Right lobe of liver (tissue), 6 donors: ENCODE measurements at regions not wholly inside any gene's neighbourhood (a gene's known extent, or its start where the extent isn't known, plus 50 kb on each side); places are given as distances from the start of the nearest gene placed in this dataset.

ENCODE experiments used
- ATAC-seq, 4 donors: fragments of 200-7000 bp; cut with Tn5 transposase; one replicate each; pipeline ENCODE4 v1.9.1; 2020; ENCODE audit warnings: mild to moderate bottlenecking in 4 of 4, moderate library complexity in 4 of 4
- DNase-seq, 3 donors: peaks; one replicate each; pipeline ENCODE4 v3.0.0-alpha.2; 2020
- H3K27ac ChIP-seq, 3 donors: fragments of 200-600 bp; one replicate each; pipeline ENCODE4 v1.8.0; 2022
- H3K27me3 ChIP-seq, 2 donors: fragments of 200-600 bp; one replicate each; pipeline ENCODE4 v1.8.0; 2022
- H3K36me3 ChIP-seq, 4 donors: fragments of 200-600 bp; sonication (generic) in 1 of 4; one replicate each; pipeline versions ENCODE4 v1.5.1 to v1.8.0; 2017 to 2022; ENCODE audit warnings: control low read depth in 1 of 4
- H3K4me1 ChIP-seq, 4 donors: fragments of 200-600 bp; sonication (generic) in 1 of 4; one replicate each; pipeline versions ENCODE4 v1.5.1 to v1.8.0; 2017 to 2022; ENCODE audit warnings: control low read depth in 1 of 4
- H3K4me3 ChIP-seq, 3 donors: fragments of 200-600 bp; one replicate each; pipeline ENCODE4 v1.8.0; 2022
- H3K9me3 ChIP-seq, 4 donors: fragments of 200-600 bp; sonication (generic) in 1 of 4; one replicate each; pipeline versions ENCODE4 v1.5.1 to v1.8.0; 2017 to 2022; ENCODE audit warnings: control low read depth in 1 of 4
- POLR2A ChIP-seq: fragments of 450-650 bp; IDR thresholded peaks from one replicate; pipeline ENCODE4 v1.6.1; 2017; ENCODE audit warnings: antibody characterized with exemption, mild to moderate bottlenecking
- WGBS: methylation state at CpG from one replicate; pipeline ENCODE4 v1.1.6; 2018; ENCODE audit warnings: low coverage, low lambda C conversion rate; ENCODE audit not compliant: insufficient coverage; ENCODE audit errors: missing lambda C conversion rate; 5-methylcytosine and 5-hydroxymethylcytosine counted together
- intact Hi-C, 2 donors: fragments of 100-400 bp; cut with DNase I; formaldehyde crosslinking; loops; one replicate each; pipeline versions ENCODE4 v1.11.2 to v1.14.1; 2022
- TF ChIP-seq, protein P1 (sequence below), 4 donors: fragments of 200-600 bp in 3 of 4; fragments of 450-650 bp in 1 of 4; IDR thresholded peaks; one replicate each; pipeline versions ENCODE4 v1.5.1 to v1.8.0; 2016 to 2022; ENCODE audit warnings: antibody characterized with exemption in 4 of 4, mild to moderate bottlenecking in 2 of 4
- donor health status: DM: no; HTN: yes; CAD: no.
- donor health status: DM: no; HTN: no; CAD: no.
- donor health status: DM: no; HTN: no; CAD: no.
- donor health status: DM: no; HTN: yes; CAD: no.
- donor health status: DM: no; HTN: yes; CAD: no.

- Histone ChIP-seq H3K36me3 (no peaks in the 10 kb centered on the region), H3K27me3 (no peaks in the 10 kb centered on the region), H3K4me1 (no peaks in the 10 kb centered on the region), H3K9me3 (no peaks in the 10 kb centered on the region), H3K4me3 (no peak overlapping the region), H3K27ac (no peak overlapping the region)
- 67% methylated on average over 1 of the region's 1 CpG for WGBS
- no peak for DNase-seq
- TF ChIP-seq, protein P1, sequence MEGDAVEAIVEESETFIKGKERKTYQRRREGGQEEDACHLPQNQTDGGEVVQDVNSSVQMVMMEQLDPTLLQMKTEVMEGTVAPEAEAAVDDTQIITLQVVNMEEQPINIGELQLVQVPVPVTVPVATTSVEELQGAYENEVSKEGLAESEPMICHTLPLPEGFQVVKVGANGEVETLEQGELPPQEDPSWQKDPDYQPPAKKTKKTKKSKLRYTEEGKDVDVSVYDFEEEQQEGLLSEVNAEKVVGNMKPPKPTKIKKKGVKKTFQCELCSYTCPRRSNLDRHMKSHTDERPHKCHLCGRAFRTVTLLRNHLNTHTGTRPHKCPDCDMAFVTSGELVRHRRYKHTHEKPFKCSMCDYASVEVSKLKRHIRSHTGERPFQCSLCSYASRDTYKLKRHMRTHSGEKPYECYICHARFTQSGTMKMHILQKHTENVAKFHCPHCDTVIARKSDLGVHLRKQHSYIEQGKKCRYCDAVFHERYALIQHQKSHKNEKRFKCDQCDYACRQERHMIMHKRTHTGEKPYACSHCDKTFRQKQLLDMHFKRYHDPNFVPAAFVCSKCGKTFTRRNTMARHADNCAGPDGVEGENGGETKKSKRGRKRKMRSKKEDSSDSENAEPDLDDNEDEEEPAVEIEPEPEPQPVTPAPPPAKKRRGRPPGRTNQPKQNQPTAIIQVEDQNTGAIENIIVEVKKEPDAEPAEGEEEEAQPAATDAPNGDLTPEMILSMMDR (IDR thresholded peaks at IDR 0.05): no peak
- no peak for TF ChIP-seq POLR2A
- no peak for ATAC-seq
- intact Hi-C loops: no loop called here
Measured at GRCh38 chr4:126821152-126821551, 811.6 kb upstream of the INTU start.

GRCh38 chr4:126825083-126825482, 807.7 kb upstream of the INTU start:
- no peaks in the 10 kb centered on the region for H3K4me1 ChIP-seq
- intact Hi-C loops: no loop called here
- no peak overlapping the region for H3K27ac ChIP-seq
- ATAC-seq: no peak
- no peaks in the 10 kb centered on the region for H3K27me3 ChIP-seq
- H3K4me3 ChIP-seq: no peak overlapping the region
- no peaks in the 10 kb centered on the region for H3K9me3 ChIP-seq
- no peaks in the 10 kb centered on the region for H3K36me3 ChIP-seq
- WGBS: 62% methylated on average over 3 of the region's 3 CpGs
- DNase-seq: no peak
- TF ChIP-seq, protein P1 (IDR thresholded peaks at IDR 0.05): no peak
- no peak for TF ChIP-seq POLR2A

DNA sequence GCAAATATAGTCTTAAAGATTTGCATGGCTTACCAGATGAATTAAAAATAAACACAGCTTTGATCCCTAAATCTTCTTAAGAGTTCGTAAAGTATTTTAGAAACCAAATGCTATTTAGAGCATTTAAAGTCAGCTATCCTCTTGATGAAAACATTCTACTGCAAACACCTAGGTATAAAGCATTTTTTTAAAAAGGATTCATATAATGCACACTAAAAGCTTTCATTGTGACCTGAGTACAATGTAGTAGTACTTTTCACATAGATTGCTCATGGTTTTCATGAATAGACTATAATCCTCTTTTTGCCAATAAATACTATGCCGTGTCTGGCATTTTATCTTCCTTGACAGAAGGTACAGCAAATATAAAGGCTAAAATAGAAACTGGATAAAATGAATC, 805.1 kb upstream of the INTU start:
- WGBS: 54% methylated on average over 2 of the region's 2 CpGs
- no peaks in the 10 kb centered on the region for H3K27me3 ChIP-seq
- H3K4me3 ChIP-seq: no peak overlapping the region
- TF ChIP-seq POLR2A: no peak
- TF ChIP-seq, protein P1 (IDR thresholded peaks at IDR 0.05): no peak
- intact Hi-C loops: no loop called here
- H3K9me3 ChIP-seq: no peaks in the 10 kb centered on the region
- H3K4me1 ChIP-seq: no peaks in the 10 kb centered on the region
- no peak overlapping the region for H3K27ac ChIP-seq
- ATAC-seq: no peak
- DNase-seq: no peak
- no peaks in the 10 kb centered on the region for H3K36me3 ChIP-seq

DNA sequence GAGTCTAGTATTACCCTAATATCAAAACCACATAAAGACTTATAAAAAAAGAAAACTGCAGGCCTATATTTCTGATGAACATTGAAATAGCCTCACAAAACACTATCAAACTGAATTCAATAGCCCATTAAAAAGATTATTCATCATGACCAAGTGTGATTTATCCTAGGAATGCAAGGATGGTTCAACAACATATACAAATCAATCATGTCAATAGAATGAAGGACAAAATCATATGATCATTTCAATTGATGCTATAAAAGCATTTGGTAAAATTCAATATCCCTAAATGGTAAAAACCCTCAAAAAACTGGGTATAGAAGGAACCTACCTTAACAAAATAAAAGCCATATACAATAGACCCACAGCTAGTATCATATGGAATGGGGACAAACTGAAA, 797.9 kb upstream of the INTU start:
- DNase-seq: no peak
- TF ChIP-seq, protein P1 (IDR thresholded peaks at IDR 0.05): no peak
- TF ChIP-seq POLR2A: no peak
- Histone ChIP-seq H3K36me3 (no peaks in the 10 kb centered on the region), H3K4me3 (no peak overlapping the region), H3K27me3 (no peaks in the 10 kb centered on the region), H3K9me3 (no peaks in the 10 kb centered on the region), H3K27ac (no peak overlapping the region), H3K4me1 (no peaks in the 10 kb centered on the region)
- intact Hi-C loops: no loop called here
- ATAC-seq: no peak

GRCh38 chr4:126838941-126839679, 793.6 kb upstream of the INTU start:
- intact Hi-C loops: no loop called here
- no peak for TF ChIP-seq POLR2A
- TF ChIP-seq, protein P1 (IDR thresholded peaks at IDR 0.05): no peak
- H3K4me3 ChIP-seq: no peak overlapping the region
- no peaks in the 10 kb centered on the region for H3K9me3 ChIP-seq
- H3K4me1 ChIP-seq: no peaks in the 10 kb centered on the region
- H3K36me3 ChIP-seq: no peaks in the 10 kb centered on the region
- DNase-seq (no peak), ATAC-seq (no peak)
- no peak overlapping the region for H3K27ac ChIP-seq
- 39% methylated on average over 3 of the region's 3 CpGs for WGBS
- H3K27me3 ChIP-seq: no peaks in the 10 kb centered on the region
